AG04450 (cell line): ENCODE measurements at regions not wholly inside any gene's neighbourhood (a gene's known extent, or its start where the extent isn't known, plus 50 kb on each side); places are given as distances from the start of the nearest gene placed in this dataset.

Experiments
- CTCF ChIA-PET: fragments of 300-600, 350-600 bp; formaldehyde crosslinking; extraction: SDS; loops from one replicate; lab custom pipeline; 2022; ENCODE audit warnings: antibody characterized with exemption, inconsistent platforms; lab: Charles Lee
- POLR2A ChIA-PET: fragments of 350-600 bp; formaldehyde crosslinking; extraction: SDS; loops from one replicate; lab custom pipeline; 2021; ENCODE audit warnings: antibody characterized with exemption, inconsistent platforms; lab: Yijun Ruan, JAX
- DNase-seq: peaks from one replicate; pipeline ENCODE4 v3.0.0-alpha.2; 2011; ENCODE audit warnings: low read depth, low spot score
- H3K27ac ChIP-seq: one replicate; pipeline ENCODE4 v1.5.1; 2012; ENCODE audit warnings: low read depth, low read length, control low read depth
- H3K27me3 ChIP-seq: one replicate; pipeline ENCODE4 v1.6.0; 2012; ENCODE audit warnings: low read length; ENCODE audit not compliant: control insufficient read depth, insufficient read depth
- H3K4me3 ChIP-seq: 2 replicates; pipeline ENCODE4 v1.5.1; 2011; ENCODE audit warnings: mild to moderate bottlenecking, low read depth, low read length, control low read depth
- H3K9me3 ChIP-seq: 2 replicates; pipeline ENCODE4 v1.5.1; 2012; ENCODE audit warnings: low read length; ENCODE audit not compliant: control insufficient read depth, insufficient read depth
- TF ChIP-seq, protein P1 (sequence below): IDR thresholded peaks from 2 replicates; pipeline ENCODE4 v1.5.1; 2011; ENCODE audit warnings: low read depth, low read length, control low read depth, inconsistent platforms

DNA sequence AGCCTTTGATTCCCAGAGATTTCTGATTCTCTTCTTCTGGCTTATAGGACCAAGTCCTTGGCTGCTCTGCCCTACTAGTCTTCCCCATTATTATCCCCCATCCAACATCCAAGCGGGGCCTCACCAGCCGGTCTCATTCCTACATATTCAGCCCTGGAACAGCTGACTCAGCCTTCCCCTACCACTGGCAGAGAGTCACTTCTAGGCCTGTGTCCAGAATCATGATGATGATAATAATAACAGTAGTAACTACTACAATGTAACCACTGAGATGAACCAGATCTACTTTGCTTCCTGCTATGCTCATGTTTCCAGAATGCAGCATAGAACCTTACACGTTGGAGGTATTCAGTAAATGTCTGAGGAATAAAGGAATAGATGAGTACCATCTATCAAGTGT, 295.2 kb downstream of the SRBD1 start:
- TF ChIP-seq, protein P1, sequence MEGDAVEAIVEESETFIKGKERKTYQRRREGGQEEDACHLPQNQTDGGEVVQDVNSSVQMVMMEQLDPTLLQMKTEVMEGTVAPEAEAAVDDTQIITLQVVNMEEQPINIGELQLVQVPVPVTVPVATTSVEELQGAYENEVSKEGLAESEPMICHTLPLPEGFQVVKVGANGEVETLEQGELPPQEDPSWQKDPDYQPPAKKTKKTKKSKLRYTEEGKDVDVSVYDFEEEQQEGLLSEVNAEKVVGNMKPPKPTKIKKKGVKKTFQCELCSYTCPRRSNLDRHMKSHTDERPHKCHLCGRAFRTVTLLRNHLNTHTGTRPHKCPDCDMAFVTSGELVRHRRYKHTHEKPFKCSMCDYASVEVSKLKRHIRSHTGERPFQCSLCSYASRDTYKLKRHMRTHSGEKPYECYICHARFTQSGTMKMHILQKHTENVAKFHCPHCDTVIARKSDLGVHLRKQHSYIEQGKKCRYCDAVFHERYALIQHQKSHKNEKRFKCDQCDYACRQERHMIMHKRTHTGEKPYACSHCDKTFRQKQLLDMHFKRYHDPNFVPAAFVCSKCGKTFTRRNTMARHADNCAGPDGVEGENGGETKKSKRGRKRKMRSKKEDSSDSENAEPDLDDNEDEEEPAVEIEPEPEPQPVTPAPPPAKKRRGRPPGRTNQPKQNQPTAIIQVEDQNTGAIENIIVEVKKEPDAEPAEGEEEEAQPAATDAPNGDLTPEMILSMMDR, result no peak
- CTCF ChIA-PET, result no interaction called here
- H3K27ac ChIP-seq, result no peak overlapping the region
- H3K4me3 ChIP-seq, result no peak overlapping the region
- peak; percentile 74 for DNase-seq
- H3K27me3 ChIP-seq, result peaks cover 4% of the 10 kb centered on the region
- peaks cover 5% of the 10 kb centered on the region; the same call in 1 of the 2 replicates for H3K9me3 ChIP-seq
- POLR2A ChIA-PET, result no interaction called here

DNA sequence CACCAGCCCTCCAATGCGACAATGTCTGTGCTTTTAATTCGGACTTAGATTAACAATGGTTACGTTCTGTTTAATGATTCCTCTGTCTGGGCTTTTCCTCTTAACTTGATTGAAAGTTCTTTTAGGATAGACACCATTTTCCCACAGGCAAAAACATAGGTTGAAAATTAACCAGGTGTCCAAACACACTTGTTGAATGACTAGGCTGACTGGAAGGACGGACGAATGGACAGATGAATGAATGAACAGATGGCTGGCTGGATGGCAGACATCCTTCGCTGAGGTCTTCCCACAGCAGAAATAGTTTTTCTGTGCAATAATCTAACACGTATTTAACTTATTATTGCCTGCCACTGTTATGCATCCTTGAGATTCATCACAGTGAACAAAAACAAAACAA, 298.8 kb downstream of the SRBD1 start:
- TF ChIP-seq, protein P1, result no peak
- no peak overlapping the region for H3K4me3 ChIP-seq
- CTCF ChIA-PET, result no interaction called here
- DNase-seq, result no peak
- no peak overlapping the region for H3K27ac ChIP-seq
- peaks cover 18% of the 10 kb centered on the region for H3K27me3 ChIP-seq
- H3K9me3 ChIP-seq, result peaks cover 10% of the 10 kb centered on the region; the same call in 1 of the 2 replicates
- POLR2A ChIA-PET, result no interaction called here

DNA sequence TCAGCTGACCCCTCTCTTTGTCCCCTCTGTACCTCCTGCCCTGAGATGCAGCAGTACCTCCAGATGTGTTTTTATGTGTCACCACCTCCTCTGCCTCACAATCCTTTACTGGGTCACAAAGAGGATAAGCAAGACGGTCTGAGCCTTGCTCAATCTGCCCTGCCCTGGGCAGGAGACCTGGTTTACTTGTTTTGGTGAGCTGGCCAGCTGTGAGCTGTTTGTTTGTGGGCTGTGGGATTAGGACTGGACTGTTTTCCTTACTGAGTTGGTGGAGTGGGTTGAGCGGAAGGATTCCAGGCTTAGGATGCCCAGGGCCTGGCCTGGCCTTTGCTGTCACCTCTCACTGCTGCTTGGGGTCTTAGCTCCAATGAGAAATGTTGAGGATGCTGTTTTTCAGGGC, 299.5 kb downstream of the SRBD1 start:
- Histone ChIP-seq H3K4me3 (no peak overlapping the region), H3K27ac (no peak overlapping the region), H3K27me3 (peaks cover 21% of the 10 kb centered on the region), H3K9me3 (peaks cover 10% of the 10 kb centered on the region; the same call in 1 of the 2 replicates)
- TF ChIP-seq, protein P1, result no peak
- POLR2A ChIA-PET, result no interaction called here
- CTCF ChIA-PET, result no interaction called here
- no peak for DNase-seq

GRCh38 chr2:45307147-45307546, 297.9 kb upstream of the SIX2 start:
- Histone ChIP-seq H3K27me3 (peaks cover 46% of the 10 kb centered on the region), H3K9me3 (peaks cover 10% of the 10 kb centered on the region), H3K4me3 (no peak overlapping the region), H3K27ac (no peak overlapping the region)
- ChIA-PET POLR2A (no interaction called here), CTCF (no interaction called here)
- TF ChIP-seq, protein P1, result no peak
- DNase-seq, result no peak

DNA sequence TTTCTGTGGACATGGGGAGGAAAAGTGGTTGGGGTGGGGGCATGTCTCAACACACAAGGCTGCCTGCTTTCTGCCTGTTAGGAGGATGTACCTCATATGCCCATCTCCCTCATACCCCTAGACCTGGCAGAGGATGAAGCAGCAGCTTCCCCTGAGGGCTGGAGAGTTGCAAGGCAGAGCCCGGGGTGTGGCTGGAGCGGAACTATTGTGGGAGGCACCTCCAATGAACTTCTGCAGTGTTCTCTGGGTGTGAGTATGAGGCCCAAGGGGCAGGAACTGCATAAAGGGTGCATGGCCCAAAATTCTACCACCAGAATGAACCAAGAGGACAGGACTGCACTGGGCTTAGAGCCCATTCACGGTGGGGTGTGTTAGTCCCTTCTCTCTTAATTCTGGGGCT, 296.3 kb upstream of the SIX2 start:
- H3K27me3 ChIP-seq, result peaks cover 57% of the 10 kb centered on the region
- POLR2A ChIA-PET, result no interaction called here

More for the DNA sequence above, 296.3 kb upstream of the SIX2 start:
- CTCF ChIA-PET, result no interaction called here
- no peak overlapping the region for H3K27ac ChIP-seq
- DNase-seq, result no peak
- TF ChIP-seq, protein P1, result no peak
- no peak overlapping the region for H3K4me3 ChIP-seq
- H3K9me3 ChIP-seq, result peaks cover 2% of the 10 kb centered on the region
